HEK293T (cell line): ENCODE measurements at regions not wholly inside any gene's neighbourhood (a gene's known extent, or its start where the extent isn't known, plus 50 kb on each side); places are given as distances from the start of the nearest gene placed in this dataset.

Experiments used
- CTCF ChIA-PET: fragments of 350-600 bp; formaldehyde crosslinking; extraction: SDS; loops from one replicate; lab custom pipeline; 2021; ENCODE audit warnings: antibody characterized with exemption, inconsistent platforms; lab: Yijun Ruan, JAX
- POLR2A ChIA-PET: fragments of 350-600 bp; formaldehyde crosslinking; extraction: SDS; loops from one replicate; lab custom pipeline; 2020; ENCODE audit warnings: antibody characterized with exemption, inconsistent platforms; lab: Yijun Ruan, JAX
- DNase-seq: peaks from one replicate; pipeline ENCODE4 v3.0.0; 2012; ENCODE audit warnings: mixed read lengths; ENCODE audit errors: extremely low spot score
- ARNT ChIP-seq: fragments of 450-650 bp; IDR thresholded peaks from 2 replicates; pipeline ENCODE4 v1.6.1; 2017; ENCODE audit warnings: mild to moderate bottlenecking
- BHLHE40 ChIP-seq: fragments of 450-650 bp; IDR thresholded peaks from 2 replicates; pipeline ENCODE4 v1.6.1; 2016; ENCODE audit warnings: mild to moderate bottlenecking, moderate library complexity, borderline replicate concordance
- CTBP1 ChIP-seq: fragments of 450-650 bp; IDR thresholded peaks from 2 replicates; pipeline ENCODE4 v1.6.1; 2016; ENCODE audit warnings: borderline replicate concordance
- ELF4 ChIP-seq: fragments of 450-650 bp; IDR thresholded peaks from 2 replicates; pipeline ENCODE4 v1.6.1; 2017; ENCODE audit warnings: antibody characterized with exemption
- FOXA1 ChIP-seq: fragments of 450-650 bp; IDR thresholded peaks from 2 replicates; pipeline ENCODE4 v1.6.1; 2016; ENCODE audit warnings: mild to moderate bottlenecking
- FOXK2 ChIP-seq: fragments of 450-650 bp; IDR thresholded peaks from 2 replicates; pipeline ENCODE4 v1.6.1; 2016; ENCODE audit warnings: mild to moderate bottlenecking
- FOXM1 ChIP-seq: fragments of 450-650 bp; IDR thresholded peaks from 2 replicates; pipeline ENCODE4 v1.6.1; 2017; ENCODE audit warnings: mild to moderate bottlenecking, borderline replicate concordance
- HDGF ChIP-seq: fragments of 450-650 bp; IDR thresholded peaks from 2 replicates; pipeline ENCODE4 v1.6.1; 2017; ENCODE audit warnings: antibody characterized with exemption, borderline replicate concordance
- L3MBTL2 ChIP-seq: fragments of 450-650 bp; conservative IDR thresholded peaks from 2 replicates; pipeline ENCODE4 v1.6.1; 2016; ENCODE audit warnings: mild to moderate bottlenecking
- LEF1 ChIP-seq: fragments of 450-650 bp; IDR thresholded peaks from 2 replicates; pipeline ENCODE4 v1.6.1; 2017; ENCODE audit warnings: mild to moderate bottlenecking, borderline replicate concordance
- NFRKB ChIP-seq: fragments of 450-650 bp; IDR thresholded peaks from 2 replicates; pipeline ENCODE4 v1.6.1; 2016; ENCODE audit warnings: mild to moderate bottlenecking, moderate library complexity
- SP1 ChIP-seq: fragments of 450-650 bp; IDR thresholded peaks from 2 replicates; pipeline ENCODE4 v1.6.1; 2017
- SUZ12 ChIP-seq: fragments of 450-650 bp; IDR thresholded peaks from 2 replicates; pipeline ENCODE4 v1.6.1; 2016; ENCODE audit warnings: mild to moderate bottlenecking
- TARDBP ChIP-seq: fragments of 450-650 bp; IDR thresholded peaks from 2 replicates; pipeline ENCODE4 v1.6.1; 2016
- ZNF384 ChIP-seq: fragments of 450-650 bp; IDR thresholded peaks from 2 replicates; pipeline ENCODE4 v1.6.1; 2016
- TF ChIP-seq, protein P1 (sequence below): fragments of 450-650 bp; IDR thresholded peaks from 2 replicates; pipeline ENCODE4 v1.6.1; 2016

GRCh38 chr4:166341992-166342391 lies 469.0 kb downstream of the TLL1 start:
- ChIA-PET CTCF (interaction anchor here (0.6 to 0.7 kb wide), 2 partner anchors 158 to 256 kb away, joined by 3 read pairs; no protein-coding TSS in a partner anchor), POLR2A (no interaction called here)
- TF ChIP-seq TARDBP (no peak), ELF4 (no peak), BHLHE40 (no peak), ARNT (no peak), ZNF384 (no peak), HDGF (no peak), SP1 (no peak), FOXM1 (no peak), FOXK2 (no peak), FOXA1 (no peak), L3MBTL2 (no peak), NFRKB (no peak), CTBP1 (no peak), LEF1 (no peak), SUZ12 (no peak)
- TF ChIP-seq, protein P1, sequence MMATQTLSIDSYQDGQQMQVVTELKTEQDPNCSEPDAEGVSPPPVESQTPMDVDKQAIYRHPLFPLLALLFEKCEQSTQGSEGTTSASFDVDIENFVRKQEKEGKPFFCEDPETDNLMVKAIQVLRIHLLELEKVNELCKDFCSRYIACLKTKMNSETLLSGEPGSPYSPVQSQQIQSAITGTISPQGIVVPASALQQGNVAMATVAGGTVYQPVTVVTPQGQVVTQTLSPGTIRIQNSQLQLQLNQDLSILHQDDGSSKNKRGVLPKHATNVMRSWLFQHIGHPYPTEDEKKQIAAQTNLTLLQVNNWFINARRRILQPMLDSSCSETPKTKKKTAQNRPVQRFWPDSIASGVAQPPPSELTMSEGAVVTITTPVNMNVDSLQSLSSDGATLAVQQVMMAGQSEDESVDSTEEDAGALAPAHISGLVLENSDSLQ = no peak
- no peak for DNase-seq

GRCh38 chr4:166363198-166363597 lies 490.2 kb downstream of the TLL1 start:
- POLR2A ChIA-PET = no interaction called here
- CTCF ChIA-PET = no interaction called here
- TF ChIP-seq FOXA1 (no peak), ELF4 (no peak), SP1 (no peak)
- no peak for DNase-seq

DNA sequence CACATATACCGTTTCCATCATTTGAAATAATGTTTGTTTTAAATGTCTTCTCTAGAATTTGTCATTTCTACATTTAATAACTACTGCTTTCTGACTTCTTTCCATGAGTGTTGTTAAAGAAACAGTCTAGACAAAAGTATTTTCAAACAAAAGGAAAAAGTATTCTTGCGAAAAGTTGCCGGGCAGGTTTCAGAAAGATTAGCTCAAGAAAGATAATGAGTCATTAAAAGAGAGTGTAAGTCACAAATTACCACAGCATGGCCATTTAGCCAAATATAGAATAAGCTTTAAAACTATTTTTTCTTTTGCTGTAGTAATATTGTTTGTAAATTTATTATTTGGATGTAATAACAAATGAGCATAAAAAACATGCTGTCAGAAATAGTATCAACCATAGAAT lies 493.0 kb downstream of the TLL1 start:
- ChIA-PET CTCF (no interaction called here), POLR2A (no interaction called here)
- DNase-seq = no peak
- TF ChIP-seq ELF4 = no peak
- no peak for TF ChIP-seq ZNF384
- TF ChIP-seq FOXM1 = no peak
- TF ChIP-seq SUZ12 = no peak
- TF ChIP-seq, protein P1 = no peak
- TF ChIP-seq L3MBTL2 = no peak
- no peak for TF ChIP-seq ARNT

- POLR2A ChIA-PET = no interaction called here
- no peak for DNase-seq
- TF ChIP-seq L3MBTL2 (no peak), LEF1 (no peak), FOXA1 (no peak), ARNT (no peak), BHLHE40 (no peak), ELF4 (no peak), FOXK2 (no peak), CTBP1 (no peak)
- TF ChIP-seq, protein P1 = no peak
- CTCF ChIA-PET = no interaction called here
Observed at GRCh38 chr4:166377578-166377977, 504.5 kb downstream of the TLL1 start.

GRCh38 chr4:166386491-166387360 lies 513.7 kb downstream of the TLL1 start:
- POLR2A ChIA-PET = no interaction called here
- DNase-seq = no peak

More at GRCh38 chr4:166386491-166387360, 513.7 kb downstream of the TLL1 start:
- CTCF ChIA-PET = no interaction called here
- no peak for TF ChIP-seq SP1
- TF ChIP-seq ARNT = no peak
- no peak for TF ChIP-seq BHLHE40
- TF ChIP-seq FOXK2 = no peak
- no peak for TF ChIP-seq NFRKB
- no peak for TF ChIP-seq FOXM1
- TF ChIP-seq, protein P1 = no peak
- no peak for TF ChIP-seq SUZ12
- no peak for TF ChIP-seq CTBP1
- TF ChIP-seq ZNF384 = no peak
- no peak for TF ChIP-seq ELF4
